Adrenal gland (tissue), 5 donors: ENCODE measurements at regions not wholly inside any gene's neighbourhood (a gene's known extent, or its start where the extent isn't known, plus 50 kb on each side); places are given as distances from the start of the nearest gene placed in this dataset.

Experiments
- CTCF ChIP-seq, 6 experiments: fragments of 450-650 bp in 4 of 6; fragments of 200-600 bp in 2 of 6; sonication (generic) in 1 of 6; IDR thresholded peaks; 1 replicate in 5 of 6; 2 replicates in 1 of 6; pipeline versions ENCODE4 v1.5.1 to v1.8.0; 2016 to 2021; ENCODE audit warnings: antibody characterized with exemption in 6 of 6, mild to moderate bottlenecking in 2 of 6, moderate library complexity in 1 of 6
- POLR2A ChIP-seq, 2 donors: fragments of 450-650 bp; IDR thresholded peaks; one replicate each; pipeline ENCODE4 v1.6.1; 2017; ENCODE audit warnings: antibody characterized with exemption in 2 of 2, mild to moderate bottlenecking in 2 of 2, moderate library complexity in 1 of 2
- donor health status: DM: no; HTN: no; CAD: no.

GRCh38 chr3:20324664-20325478 lies 138.9 kb upstream of the SGO1 start:
- no peak for TF ChIP-seq CTCF (IDR thresholded peaks at IDR 0.05)
- TF ChIP-seq POLR2A (IDR thresholded peaks at IDR 0.05) = no peak
